Testis (tissue), 2 donors: ENCODE measurements at regions not wholly inside any gene's neighbourhood (a gene's known extent, or its start where the extent isn't known, plus 50 kb on each side); places are given as distances from the start of the nearest gene placed in this dataset.

ENCODE experiments used
- POLR2A ChIP-seq: fragments of 450-650 bp; IDR thresholded peaks from one replicate; pipeline ENCODE4 v1.6.1; 2017; ENCODE audit warnings: antibody characterized with exemption, mild to moderate bottlenecking, moderate library complexity
- TF ChIP-seq, protein P1 (sequence below), 3 experiments: fragments of 450-650 bp in 2 of 3; fragments of 200-600 bp in 1 of 3; sonication (generic) in 1 of 3; IDR thresholded peaks; one replicate each; pipeline ENCODE4 v1.5.1; 2016 to 2019; ENCODE audit warnings: antibody characterized with exemption in 3 of 3, mild to moderate bottlenecking in 2 of 3, moderate library complexity in 1 of 3

DNA sequence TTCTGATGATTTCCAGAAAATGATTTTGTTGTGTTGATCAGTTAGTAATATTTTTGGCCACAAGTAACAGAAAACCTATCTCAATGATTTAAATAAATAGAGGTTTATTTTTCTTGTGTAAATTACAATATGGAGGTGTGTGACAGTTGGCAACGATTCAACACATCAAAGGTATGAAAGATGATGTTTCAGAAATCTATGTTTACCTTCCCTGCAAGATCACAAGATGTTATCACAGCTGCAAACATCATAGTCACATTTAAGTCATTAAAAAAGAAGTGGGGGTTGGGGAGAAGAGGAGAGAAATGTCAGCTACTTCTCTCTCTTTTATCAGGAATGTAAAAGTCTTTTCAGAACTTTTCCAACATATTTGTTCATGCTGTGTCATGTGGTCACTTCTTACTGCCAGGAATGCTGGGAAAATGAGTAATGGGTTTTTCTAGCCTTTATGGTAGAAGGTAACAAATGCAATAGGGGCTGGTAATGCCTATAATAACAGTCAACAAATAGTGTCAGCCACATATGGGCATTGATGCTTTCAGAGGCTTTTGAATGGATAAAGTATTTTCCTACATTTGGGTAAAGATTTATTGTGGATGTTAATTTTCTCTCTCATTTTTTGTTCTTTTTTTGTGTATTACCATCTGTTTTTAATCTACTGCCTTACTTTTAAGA is 742.7 kb downstream of the TLE1 start:
- TF ChIP-seq, protein P1, sequence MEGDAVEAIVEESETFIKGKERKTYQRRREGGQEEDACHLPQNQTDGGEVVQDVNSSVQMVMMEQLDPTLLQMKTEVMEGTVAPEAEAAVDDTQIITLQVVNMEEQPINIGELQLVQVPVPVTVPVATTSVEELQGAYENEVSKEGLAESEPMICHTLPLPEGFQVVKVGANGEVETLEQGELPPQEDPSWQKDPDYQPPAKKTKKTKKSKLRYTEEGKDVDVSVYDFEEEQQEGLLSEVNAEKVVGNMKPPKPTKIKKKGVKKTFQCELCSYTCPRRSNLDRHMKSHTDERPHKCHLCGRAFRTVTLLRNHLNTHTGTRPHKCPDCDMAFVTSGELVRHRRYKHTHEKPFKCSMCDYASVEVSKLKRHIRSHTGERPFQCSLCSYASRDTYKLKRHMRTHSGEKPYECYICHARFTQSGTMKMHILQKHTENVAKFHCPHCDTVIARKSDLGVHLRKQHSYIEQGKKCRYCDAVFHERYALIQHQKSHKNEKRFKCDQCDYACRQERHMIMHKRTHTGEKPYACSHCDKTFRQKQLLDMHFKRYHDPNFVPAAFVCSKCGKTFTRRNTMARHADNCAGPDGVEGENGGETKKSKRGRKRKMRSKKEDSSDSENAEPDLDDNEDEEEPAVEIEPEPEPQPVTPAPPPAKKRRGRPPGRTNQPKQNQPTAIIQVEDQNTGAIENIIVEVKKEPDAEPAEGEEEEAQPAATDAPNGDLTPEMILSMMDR (IDR thresholded peaks at IDR 0.05): no peak
- TF ChIP-seq POLR2A: no peak
